NCI-H2227 treated with DMSO at 0.1 percent for 48 hours (cell line): ENCODE measurements at regions not wholly inside any gene's neighbourhood (a gene's known extent, or its start where the extent isn't known, plus 50 kb on each side); places are given as distances from the start of the nearest gene placed in this dataset.
"Not testable (repeated sequence)": the region's sequence is repeated elsewhere in the genome, so short reads cannot be mapped to it uniquely, and the experiment has no call there.

ENCODE experiments used
- DNase-seq: peaks from one replicate; lab custom pipeline; 2025; lab: John Stamatoyannopoulos, UW

DNA sequence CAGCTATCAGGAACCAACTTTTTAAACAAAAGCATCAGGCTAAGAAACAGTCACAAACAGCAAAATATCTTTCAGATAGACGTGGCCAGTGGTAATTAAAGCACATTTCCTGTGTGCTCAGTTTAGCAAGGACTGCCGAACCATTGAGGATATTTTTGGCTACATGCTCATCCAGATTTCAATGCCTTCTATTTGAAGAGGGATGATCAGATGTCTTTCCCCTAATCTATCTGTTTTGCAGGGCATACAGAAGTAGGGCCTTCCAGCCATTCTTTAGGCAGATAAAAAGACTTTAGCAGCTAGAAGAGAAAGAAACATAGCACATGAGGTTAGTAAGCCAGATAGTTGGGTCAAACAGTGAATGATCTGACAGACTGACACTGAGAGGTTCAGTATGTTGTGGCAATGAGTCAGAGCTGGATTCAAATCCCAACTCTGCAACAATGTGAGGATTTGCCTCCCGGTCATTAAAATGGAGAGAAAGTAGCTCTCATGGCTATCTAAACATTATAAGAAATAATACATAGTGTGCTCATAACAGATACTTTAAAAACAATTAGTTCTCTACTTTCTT, 100.0 kb upstream of the PRKG2 start:
- DNase-seq, result no peak

DNA sequence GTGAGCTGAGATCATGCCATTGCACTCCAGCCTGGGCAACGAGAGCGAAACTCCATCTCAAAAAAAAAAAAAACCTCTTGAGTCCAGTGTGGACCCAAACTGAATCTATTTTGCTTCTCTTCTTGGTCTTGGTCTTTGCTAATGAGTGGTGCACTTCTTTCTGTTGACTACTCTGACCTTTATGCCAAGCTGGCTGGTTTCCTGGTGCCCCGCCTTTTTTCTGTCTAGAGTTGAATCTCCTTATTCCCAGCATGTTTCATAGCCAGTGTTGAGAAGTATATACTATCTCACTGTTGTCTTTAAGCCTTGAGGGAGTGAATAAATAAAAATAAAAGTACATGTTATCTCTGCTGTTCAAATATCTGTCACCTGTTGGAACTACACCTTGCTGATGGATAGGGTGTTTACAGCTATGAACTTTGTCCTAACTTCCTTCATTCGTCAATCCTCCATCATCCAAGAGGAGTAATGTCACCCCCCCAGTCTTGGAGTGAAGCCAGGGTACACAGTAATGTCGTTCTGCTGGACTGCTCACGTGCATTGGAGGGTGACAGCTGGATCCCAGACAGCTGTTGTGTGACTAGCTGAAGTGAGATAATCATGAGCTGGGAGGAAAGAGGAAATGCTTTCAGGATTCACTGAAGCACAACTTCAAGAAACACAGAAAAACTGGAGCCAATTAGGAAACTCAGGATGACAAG, 99.3 kb upstream of the PRKG2 start:
- no peak for DNase-seq

DNA sequence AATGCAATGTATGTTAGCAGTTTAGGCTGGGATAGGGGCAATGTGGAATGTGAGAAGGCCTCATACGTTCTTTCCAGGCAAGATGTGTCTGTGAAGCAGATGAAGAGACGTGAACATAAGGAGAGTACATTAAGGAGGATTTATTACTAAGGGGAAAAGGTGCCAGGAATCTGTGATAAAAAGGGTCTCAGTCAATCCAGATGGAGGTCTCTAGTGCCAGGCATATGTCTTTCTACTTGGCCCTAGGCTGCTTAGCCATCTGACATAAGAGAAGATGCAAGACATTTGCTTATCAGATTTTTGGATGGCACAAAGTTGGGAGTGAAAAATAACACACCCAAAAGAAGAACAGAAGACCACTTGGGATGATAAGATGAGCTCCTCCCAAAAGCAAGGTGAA, 93.0 kb upstream of the PRKG2 start:
- no peak for DNase-seq

DNA sequence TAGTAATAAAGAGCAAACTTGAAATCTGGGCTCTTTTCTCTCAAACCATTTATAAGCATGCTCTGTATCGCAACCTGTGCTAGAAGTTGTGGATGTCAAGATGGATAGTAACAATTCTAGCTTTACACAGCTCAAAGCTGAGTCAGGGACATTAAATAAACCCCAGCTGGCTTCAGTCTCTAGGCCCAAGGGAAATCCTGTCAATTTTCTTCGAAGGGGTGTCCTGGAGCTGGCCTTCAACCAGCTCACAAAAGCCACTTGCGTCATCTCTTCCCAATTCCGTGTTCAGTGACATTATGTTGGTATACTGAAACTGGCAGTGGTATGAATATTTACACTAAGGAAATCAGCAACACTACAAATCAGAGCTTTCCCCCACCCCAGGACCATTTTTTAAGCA, 89.8 kb upstream of the PRKG2 start:
- no peak for DNase-seq

DNA sequence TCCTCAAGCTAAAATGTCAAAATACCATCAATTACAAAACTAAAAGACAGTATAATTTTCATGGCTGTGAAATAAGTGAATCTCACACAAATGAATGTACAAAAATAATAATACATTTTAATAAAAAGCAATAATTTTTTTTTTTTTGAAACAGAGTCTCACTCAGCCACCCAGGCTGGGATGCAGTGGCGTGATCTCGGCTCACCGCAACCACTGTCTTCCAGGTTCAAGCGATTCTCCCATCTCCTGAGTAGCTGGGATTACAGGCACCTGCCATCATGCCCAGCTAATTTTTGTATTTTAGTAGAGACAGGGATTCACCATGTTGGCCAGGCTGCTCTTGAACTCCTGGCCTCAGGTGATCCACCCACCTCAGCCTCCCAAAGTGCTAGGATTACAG, 85.3 kb upstream of the PRKG2 start:
- not testable (repeated sequence) for DNase-seq

DNA sequence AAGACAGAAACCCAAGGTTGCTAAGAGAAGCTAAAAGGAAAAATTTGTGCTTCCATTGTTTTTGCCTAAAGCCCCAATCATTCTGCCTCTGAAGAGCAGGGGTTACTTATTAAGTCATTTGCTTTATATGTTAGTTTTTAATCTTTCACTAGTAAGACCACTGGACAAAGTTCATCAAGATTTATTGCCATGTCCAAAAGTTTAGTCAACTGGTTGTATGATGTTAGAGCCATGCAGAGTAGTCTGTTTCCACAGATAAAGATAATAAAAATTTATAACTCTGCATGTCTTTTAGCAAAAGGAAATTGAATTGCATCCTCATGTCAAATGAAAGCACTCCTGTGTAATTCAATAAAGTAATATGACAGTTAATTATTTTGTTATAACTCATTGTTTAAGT, 75.8 kb upstream of the PRKG2 start:
- DNase-seq, result no peak

DNA sequence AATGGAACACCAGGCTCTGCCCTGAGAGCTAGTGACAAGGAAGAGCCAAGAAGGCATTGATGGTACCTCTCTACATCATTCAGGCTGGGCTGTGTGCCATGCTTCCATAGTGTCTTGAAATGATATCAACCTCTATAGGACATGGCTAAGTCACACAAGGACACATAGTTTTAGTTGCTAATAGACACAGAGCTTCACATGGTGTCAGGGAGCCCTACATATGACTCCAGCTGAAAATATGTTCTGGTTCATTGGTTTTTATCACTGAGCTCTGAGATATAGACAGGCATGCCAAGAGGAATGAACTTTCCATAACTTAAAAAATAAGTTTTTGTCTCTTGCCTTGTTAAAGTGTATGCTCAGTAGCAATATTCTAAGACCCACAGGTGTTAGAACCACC, 72.1 kb upstream of the PRKG2 start:
- no peak for DNase-seq

DNA sequence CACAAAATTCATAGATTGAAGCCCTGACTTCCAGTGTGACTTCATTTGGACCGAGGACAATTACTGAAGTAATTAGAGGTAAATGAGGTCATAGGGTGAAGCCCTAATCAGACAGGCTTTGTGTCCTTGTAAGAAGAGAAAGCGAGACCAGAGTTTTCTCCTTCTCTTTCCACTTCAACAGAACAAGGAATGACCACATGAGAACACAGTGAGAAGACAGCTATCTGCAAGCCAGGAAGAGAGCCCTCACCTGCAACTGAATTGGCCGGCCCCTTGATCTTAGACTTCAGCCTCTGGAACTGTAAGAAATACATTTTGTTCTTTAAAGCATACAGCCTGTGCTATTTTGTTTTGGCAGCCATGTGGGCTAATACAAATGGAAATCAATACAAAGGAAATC, 67.1 kb upstream of the PRKG2 start:
- no peak for DNase-seq

DNA sequence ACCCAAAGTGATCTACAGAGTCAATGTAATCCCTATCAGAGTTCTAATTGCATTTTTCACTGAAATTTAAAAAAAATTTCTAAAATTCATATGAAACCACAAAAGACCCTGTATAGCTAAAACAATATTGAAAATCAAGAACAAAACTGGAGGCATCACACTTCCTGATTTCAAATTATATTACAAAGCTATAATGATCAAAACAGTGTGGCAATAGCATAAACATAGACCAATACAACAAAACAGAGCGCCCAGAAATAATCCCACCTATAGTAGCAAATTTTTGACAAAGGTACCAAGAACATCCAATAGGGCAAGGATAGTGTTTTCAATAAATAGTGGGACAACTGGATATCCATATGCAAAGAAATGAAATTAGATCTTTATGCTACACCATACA, 59.4 kb upstream of the PRKG2 start:
- no peak for DNase-seq

DNA sequence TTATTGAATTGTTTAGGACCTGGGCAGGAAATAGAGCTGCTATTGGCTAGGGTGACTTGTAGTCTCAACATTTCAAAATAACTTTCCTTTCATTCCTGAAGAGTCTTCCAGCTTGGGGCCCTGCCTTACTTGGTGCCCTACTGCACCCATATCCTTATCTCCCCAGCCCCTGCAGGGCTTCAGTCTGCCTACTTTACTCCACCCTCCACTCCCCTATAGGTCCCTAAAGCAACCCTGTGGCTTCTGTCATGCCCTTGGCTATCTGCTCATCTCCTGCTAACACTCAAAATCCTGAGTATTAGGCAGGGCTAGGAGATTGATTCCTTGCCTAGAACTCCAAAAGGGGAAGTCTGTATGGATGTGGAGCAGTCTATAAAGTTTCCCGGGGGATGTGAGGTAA, 57.6 kb upstream of the PRKG2 start:
- no peak for DNase-seq
